ENCODE measurements at regions not wholly inside any gene's neighbourhood (a gene's known extent, or its start where the extent isn't known, plus 50 kb on each side); places are given as distances from the start of the nearest gene placed in this dataset.

DNA sequence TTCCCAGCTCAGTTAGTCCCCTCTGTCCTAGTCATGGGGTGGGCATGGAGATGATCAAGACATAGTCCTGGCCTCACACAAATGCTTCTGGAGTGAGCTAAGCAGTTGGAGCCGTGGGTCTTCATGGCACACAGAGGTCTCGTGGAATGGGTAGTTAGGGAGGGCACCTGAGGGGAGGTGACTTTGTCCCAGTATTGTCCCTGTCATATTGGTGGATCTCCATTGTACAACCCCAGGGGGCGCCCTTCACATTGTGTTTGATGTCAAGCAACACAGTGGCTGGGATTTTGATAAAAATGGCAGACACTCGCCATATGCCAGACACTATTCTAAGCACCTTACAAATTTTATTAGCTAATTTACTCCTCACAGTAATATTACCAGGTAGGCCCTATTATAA lies 175.4 kb upstream of the LHX5 start:
- ChIA-PET CTCF (no interaction called here), POLR2A (no interaction called here)
- no peak for DNase-seq (ENCODE audit: extremely low spot score)
- TF ChIP-seq, protein P1, sequence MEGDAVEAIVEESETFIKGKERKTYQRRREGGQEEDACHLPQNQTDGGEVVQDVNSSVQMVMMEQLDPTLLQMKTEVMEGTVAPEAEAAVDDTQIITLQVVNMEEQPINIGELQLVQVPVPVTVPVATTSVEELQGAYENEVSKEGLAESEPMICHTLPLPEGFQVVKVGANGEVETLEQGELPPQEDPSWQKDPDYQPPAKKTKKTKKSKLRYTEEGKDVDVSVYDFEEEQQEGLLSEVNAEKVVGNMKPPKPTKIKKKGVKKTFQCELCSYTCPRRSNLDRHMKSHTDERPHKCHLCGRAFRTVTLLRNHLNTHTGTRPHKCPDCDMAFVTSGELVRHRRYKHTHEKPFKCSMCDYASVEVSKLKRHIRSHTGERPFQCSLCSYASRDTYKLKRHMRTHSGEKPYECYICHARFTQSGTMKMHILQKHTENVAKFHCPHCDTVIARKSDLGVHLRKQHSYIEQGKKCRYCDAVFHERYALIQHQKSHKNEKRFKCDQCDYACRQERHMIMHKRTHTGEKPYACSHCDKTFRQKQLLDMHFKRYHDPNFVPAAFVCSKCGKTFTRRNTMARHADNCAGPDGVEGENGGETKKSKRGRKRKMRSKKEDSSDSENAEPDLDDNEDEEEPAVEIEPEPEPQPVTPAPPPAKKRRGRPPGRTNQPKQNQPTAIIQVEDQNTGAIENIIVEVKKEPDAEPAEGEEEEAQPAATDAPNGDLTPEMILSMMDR (IDR thresholded peaks at IDR 0.05; ENCODE audit: control extremely low read depth, extremely low read depth, low read depth, missing control alignments): peak; percentile 18

DNA sequence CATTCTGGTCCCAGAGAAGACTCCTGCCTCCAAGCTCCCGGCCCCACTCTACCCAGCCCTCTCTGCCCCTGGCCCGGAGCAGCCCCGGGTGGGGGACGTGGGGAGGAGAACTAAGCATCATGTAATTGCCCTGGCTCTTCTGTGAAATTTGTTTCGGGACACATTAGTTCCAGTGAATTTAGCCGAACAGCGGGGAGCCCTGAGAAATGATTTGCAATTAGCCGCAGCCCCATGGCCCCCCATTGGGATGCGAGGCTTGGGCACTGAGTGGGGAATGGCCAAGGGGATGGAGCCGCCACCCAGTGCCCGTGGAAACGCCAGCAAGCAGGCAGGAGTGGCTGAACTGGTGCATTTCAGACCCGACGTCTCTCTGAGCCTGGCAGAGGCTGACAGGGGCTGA lies 173.9 kb upstream of the LHX5 start:
- TF ChIP-seq, protein P1 (IDR thresholded peaks at IDR 0.05; ENCODE audit: control extremely low read depth, extremely low read depth, low read depth, missing control alignments): no peak
- ChIA-PET POLR2A (no interaction called here), CTCF (no interaction called here)
- no peak for DNase-seq (ENCODE audit: extremely low spot score)

DNA sequence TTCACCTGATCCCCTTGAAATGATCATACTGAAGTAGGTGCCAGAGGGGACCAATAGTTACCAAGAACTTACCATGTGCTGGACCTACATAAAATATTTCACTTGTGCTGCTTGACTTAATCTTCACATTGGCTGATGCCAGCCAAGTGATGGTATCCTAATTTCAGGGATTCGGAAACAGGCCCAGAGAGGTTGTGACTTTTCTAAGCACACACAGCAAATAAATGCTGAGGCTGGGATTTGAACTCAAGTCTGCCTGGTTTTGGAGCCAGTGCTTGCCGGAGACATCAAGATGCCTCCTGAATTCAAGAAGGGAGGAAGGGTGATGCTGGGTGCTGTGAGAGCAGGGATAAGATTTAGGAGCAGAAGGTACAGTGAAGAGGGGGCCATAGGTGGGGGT lies 173.5 kb upstream of the LHX5 start:
- POLR2A ChIA-PET: no interaction called here
- DNase-seq (ENCODE audit: extremely low spot score): no peak
- TF ChIP-seq, protein P1 (IDR thresholded peaks at IDR 0.05; ENCODE audit: control extremely low read depth, extremely low read depth, low read depth, missing control alignments): no peak
- CTCF ChIA-PET: no interaction called here

DNA sequence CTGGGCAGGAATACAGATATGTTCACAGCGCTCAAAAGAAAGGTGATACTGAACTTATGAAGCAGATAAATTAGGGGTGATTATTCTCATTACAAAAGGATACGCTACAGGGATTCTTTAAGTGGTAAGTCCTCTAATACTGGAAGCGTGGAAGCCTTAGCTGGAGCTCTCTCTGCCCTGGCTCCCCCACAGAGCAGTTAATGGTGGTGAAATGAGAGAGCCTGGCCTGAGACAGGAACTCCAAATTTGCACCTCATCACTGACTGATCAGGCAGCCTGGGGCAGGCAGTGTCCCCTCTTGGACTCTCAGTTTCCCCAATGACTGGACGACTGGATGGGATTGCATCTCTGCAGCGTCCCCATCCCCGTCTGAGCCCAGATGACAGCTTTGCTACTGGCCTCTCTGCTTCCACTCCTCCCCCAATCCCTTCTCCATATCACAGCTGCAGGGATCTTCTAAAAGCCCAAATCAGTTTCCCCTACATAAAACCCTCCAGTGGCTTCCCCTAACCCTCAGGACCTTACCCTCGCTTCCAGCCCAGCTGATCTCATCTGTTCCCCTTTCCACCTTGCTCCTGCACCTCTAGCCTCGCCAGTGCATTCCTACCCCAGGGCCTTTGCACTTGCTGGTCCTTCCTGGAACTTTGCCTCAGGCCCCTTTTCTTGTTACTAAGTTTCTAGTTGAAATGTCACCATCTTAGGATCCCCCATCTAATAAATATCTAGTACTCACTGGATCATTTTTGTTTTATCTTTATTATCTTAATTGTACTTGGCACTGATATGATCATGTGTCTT lies 171.7 kb upstream of the LHX5 start:
- DNase-seq (ENCODE audit: extremely low spot score): no peak
- CTCF ChIA-PET: no interaction called here
- TF ChIP-seq, protein P1 (IDR thresholded peaks at IDR 0.05; ENCODE audit: control extremely low read depth, extremely low read depth, low read depth, missing control alignments): no peak
- POLR2A ChIA-PET: no interaction called here

DNA sequence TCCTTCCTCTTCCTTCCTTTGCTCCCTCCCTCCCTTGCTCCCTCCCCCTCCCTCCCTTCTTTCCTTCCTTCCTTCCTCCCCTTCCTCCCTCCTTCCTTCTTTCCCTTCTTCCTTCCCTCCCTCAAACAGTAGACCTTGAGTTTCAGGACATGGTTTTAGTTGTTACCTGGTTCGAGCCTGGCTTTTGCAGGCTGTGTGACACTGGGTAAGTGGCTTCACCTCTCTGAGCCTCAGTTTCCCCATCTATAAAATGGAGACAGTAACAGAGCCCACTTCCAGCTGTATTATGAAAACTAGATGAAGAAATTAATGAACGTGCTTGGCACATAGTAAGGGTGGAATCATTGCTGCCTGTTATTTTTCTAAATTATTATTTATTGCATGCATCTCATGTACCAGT lies 171.0 kb upstream of the LHX5 start:
- no peak for DNase-seq (ENCODE audit: extremely low spot score)
- POLR2A ChIA-PET: no interaction called here
- CTCF ChIA-PET: no interaction called here
- TF ChIP-seq, protein P1 (IDR thresholded peaks at IDR 0.05; ENCODE audit: control extremely low read depth, extremely low read depth, low read depth, missing control alignments): no peak

DNA sequence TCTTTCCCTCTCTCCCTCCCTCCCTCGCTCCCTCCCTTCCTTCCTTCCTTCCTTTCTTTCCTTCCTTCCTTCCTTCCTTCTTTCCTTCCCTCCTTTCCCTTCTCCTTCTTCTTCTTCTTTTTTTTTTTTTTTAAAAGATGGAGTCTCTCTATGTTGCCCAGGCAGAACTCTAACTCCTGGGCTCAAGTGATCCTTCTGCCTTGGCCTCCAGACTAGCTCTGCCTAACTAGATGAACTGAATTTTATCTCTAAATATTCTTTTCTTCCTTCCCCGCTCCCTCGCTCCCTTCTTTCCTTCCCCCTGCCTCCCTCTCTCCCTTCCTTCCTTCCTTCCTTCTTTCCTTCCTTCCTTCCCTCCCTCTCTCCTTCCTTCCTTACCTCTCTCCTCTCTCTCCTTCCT lies 170.5 kb upstream of the LHX5 start:
- CTCF ChIA-PET: no interaction called here
- POLR2A ChIA-PET: no interaction called here
- no peak for DNase-seq (ENCODE audit: extremely low spot score)
- TF ChIP-seq, protein P1 (IDR thresholded peaks at IDR 0.05; ENCODE audit: control extremely low read depth, extremely low read depth, low read depth, missing control alignments): no peak

Data from GM10248 (cell line).